ENCODE measurements at regions not wholly inside any gene's neighbourhood (a gene's known extent, or its start where the extent isn't known, plus 50 kb on each side); places are given as distances from the start of the nearest gene placed in this dataset.

- no peak for DNase-seq
- ChIA-PET POLR2A (no interaction called here), CTCF (no interaction called here)
- Histone ChIP-seq H3K27me3 (ENCODE audit: insufficient read depth) (no peaks in the 10 kb centered on the region), H3K9me3 (no peaks in the 10 kb centered on the region), H3K79me2 (ENCODE audit: insufficient read depth) (no peaks in the 10 kb centered on the region), H3K9me2 (no peaks in the 10 kb centered on the region), H3K9ac (no peak overlapping the region), H3F3A (replicated peaks; ENCODE audit: insufficient read depth) (peaks cover 14% of the 10 kb centered on the region), H2AFZ (ENCODE audit: low read depth) (no peak overlapping the region), H3K36me3 (replicated peaks in 1 of 2; ENCODE audit: control insufficient read depth in 1 of 2, insufficient read depth in 2 of 2, low read length in 1 of 2) (no peaks in the 10 kb centered on the region), H3K27ac (ENCODE audit: low read depth in 2 of 2, low read length in 1 of 2) (no peak overlapping the region), H4K20me1 (ENCODE audit: insufficient read depth) (no peaks in the 10 kb centered on the region), H3K4me1 (ENCODE audit: control insufficient read depth in 1 of 2, insufficient read depth in 2 of 2, low read depth in 1 of 2, low read length in 1 of 2) (peaks cover 4 to 20% of the 10 kb centered on the region in 2 experiments; a peak in 3 of 4 replicates), H3K4me3 (ENCODE audit: low read depth in 2 of 2, low read length in 1 of 2) (no peak overlapping the region), H3K4me2 (no peak overlapping the region)
- 85% methylated on average over 8 of the region's 8 CpGs for WGBS (ENCODE audit: low lambda C conversion rate)
- TF ChIP-seq GATA2 (CRISPR knock-in tag; IDR thresholded peaks at IDR 0.05) = no peak
- TF ChIP-seq CTCF (IDR thresholded peaks at IDR 0.05) = no peak
- no peak for TF ChIP-seq SMC3 (IDR thresholded peaks at IDR 0.05; ENCODE audit: low read depth, low read length)
- no peak for TF ChIP-seq ELF1 (IDR thresholded peaks at IDR 0.05)
- no peak for TF ChIP-seq IRF3 (IDR thresholded peaks at IDR 0.05; ENCODE audit: low read depth, low read length)
- TF ChIP-seq TEAD4 (IDR thresholded peaks at IDR 0.05; ENCODE audit: borderline replicate concordance, insufficient read depth) = no peak
- no peak for TF ChIP-seq USF1 (IDR thresholded peaks at IDR 0.05; ENCODE audit: borderline replicate concordance, low read depth)
- TF ChIP-seq TAF1 (IDR thresholded peaks at IDR 0.05; ENCODE audit: borderline replicate concordance, low read depth, low read length) = no peak
- no peak for TF ChIP-seq JUND (IDR thresholded peaks at IDR 0.05)
- TF ChIP-seq REST (IDR thresholded peaks at IDR 0.05; ENCODE audit: low read depth, low read length) = no peak
- TF ChIP-seq TCF12 (IDR thresholded peaks at IDR 0.05) = no peak
- no peak for TF ChIP-seq CHD2 (IDR thresholded peaks at IDR 0.05; ENCODE audit: low read length, partially characterized antibody)
- no peak for TF ChIP-seq NRF1 (IDR thresholded peaks at IDR 0.05; ENCODE audit: low read depth, low read length)
- TF ChIP-seq ZBTB33 (IDR thresholded peaks at IDR 0.05; ENCODE audit: borderline replicate concordance, low read depth) = no peak
These were observed 354.0 kb upstream of the BOD1L1 start for GRCh38 chr4:13981499-13981898.

All from SK-N-SH (cell line).